Thyroid gland (tissue), 4 donors: ENCODE measurements at regions not wholly inside any gene's neighbourhood (a gene's known extent, or its start where the extent isn't known, plus 50 kb on each side); places are given as distances from the start of the nearest gene placed in this dataset.

ENCODE experiments used
- DNase-seq, 2 donors: peaks; one replicate each; pipeline ENCODE4 v3.0.0-alpha.2; 2019
- H3K27ac ChIP-seq, 3 donors: fragments of 200-600 bp; sonication (generic); 1 replicate in 2 of 3; 2 replicates in 1 of 3; pipeline ENCODE4 v1.5.1; 2016 to 2019; ENCODE audit warnings: mild to moderate bottlenecking in 1 of 3, moderate library complexity in 1 of 3
- H3K27me3 ChIP-seq: fragments of 200-600 bp; sonication (generic); one replicate; pipeline ENCODE4 v1.5.1; 2019
- H3K36me3 ChIP-seq, 2 donors: fragments of 200-600 bp; sonication (generic); one replicate each; pipeline ENCODE4 v1.5.1; 2016 to 2019
- H3K4me1 ChIP-seq, 2 donors: fragments of 200-600 bp; sonication (generic); one replicate each; pipeline ENCODE4 v1.5.1; 2017 to 2019
- H3K4me3 ChIP-seq, 3 donors: fragments of 200-600 bp; sonication (generic); replicated peaks in 1 of 3; 1 replicate in 2 of 3; 2 replicates in 1 of 3; pipeline ENCODE4 v1.5.1; 2016; ENCODE audit warnings: mild to moderate bottlenecking in 1 of 3
- H3K9me3 ChIP-seq: fragments of 200-600 bp; sonication (generic); one replicate; pipeline ENCODE4 v1.5.1; 2017
- POLR2A ChIP-seq, 2 donors: fragments of 450-650 bp; IDR thresholded peaks; one replicate each; pipeline ENCODE4 v1.6.1; 2017; ENCODE audit warnings: antibody characterized with exemption in 2 of 2, mild to moderate bottlenecking in 2 of 2, moderate library complexity in 1 of 2
- WGBS, 2 donors: methylation state at CpG; one replicate each; pipeline ENCODE4 v1.1.5; 2017; 5-methylcytosine and 5-hydroxymethylcytosine counted together
- intact Hi-C: fragments of 100-400 bp; cut with DNase I; formaldehyde crosslinking; loops from one replicate; pipeline ENCODE4 v1.15.1; 2023
- TF ChIP-seq, protein P1 (sequence below), 6 experiments: fragments of 200-600 bp in 3 of 6; fragments of 450-650 bp in 3 of 6; sonication (generic) in 3 of 6; IDR thresholded peaks; one replicate each; pipeline ENCODE4 v1.5.1; 2016 to 2019; ENCODE audit warnings: antibody characterized with exemption in 6 of 6, mild to moderate bottlenecking in 2 of 6, inconsistent platforms in 1 of 6, moderate library complexity in 1 of 6

DNA sequence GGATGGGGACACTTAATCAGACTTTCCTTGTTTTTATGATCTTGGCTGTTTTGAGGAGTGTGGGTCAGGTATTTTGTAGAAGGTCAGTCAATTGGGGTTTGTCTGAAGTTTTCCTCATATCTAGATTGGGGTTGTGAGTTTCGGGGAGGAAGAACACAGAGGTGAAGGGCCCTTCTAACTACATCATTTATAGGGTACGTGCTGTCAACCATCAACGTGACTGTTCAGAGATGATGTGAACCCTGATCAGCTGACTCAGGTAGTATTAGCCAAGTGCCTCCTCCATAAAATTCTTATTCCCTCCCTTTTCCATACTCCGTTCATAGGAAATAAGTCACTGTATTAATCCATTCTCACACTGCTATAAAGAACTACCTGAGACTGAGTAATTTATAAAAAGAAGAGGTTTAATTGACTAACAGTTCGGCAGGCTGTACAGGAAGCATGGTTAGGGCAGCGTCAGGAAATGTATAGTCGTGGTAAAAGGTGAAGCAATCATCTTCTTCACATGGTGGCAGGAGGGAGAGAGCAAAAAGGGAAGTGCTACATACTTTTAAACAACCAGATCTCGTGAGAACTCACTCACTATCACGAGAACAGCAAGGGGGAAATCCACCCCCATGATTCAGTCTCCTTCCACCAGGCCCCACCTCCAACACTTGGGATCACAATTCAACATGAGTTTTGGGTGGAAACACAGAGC lies 547.1 kb upstream of the LINC00305 start:
- no peaks in the 10 kb centered on the region for H3K36me3 ChIP-seq
- 80 to 82% methylated on average over 9 of the region's 9 CpGs for WGBS, 2 donors
- H3K9me3 ChIP-seq: no peaks in the 10 kb centered on the region
- H3K4me1 ChIP-seq: no peaks in the 10 kb centered on the region
- no peak overlapping the region for H3K4me3 ChIP-seq
- intact Hi-C loops: no loop called here
- no peak for TF ChIP-seq POLR2A (IDR thresholded peaks at IDR 0.05)
- TF ChIP-seq, protein P1, sequence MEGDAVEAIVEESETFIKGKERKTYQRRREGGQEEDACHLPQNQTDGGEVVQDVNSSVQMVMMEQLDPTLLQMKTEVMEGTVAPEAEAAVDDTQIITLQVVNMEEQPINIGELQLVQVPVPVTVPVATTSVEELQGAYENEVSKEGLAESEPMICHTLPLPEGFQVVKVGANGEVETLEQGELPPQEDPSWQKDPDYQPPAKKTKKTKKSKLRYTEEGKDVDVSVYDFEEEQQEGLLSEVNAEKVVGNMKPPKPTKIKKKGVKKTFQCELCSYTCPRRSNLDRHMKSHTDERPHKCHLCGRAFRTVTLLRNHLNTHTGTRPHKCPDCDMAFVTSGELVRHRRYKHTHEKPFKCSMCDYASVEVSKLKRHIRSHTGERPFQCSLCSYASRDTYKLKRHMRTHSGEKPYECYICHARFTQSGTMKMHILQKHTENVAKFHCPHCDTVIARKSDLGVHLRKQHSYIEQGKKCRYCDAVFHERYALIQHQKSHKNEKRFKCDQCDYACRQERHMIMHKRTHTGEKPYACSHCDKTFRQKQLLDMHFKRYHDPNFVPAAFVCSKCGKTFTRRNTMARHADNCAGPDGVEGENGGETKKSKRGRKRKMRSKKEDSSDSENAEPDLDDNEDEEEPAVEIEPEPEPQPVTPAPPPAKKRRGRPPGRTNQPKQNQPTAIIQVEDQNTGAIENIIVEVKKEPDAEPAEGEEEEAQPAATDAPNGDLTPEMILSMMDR (IDR thresholded peaks at IDR 0.05): no peak
- no peak for DNase-seq
- H3K27me3 ChIP-seq: no peaks in the 10 kb centered on the region
- no peak overlapping the region for H3K27ac ChIP-seq

DNA sequence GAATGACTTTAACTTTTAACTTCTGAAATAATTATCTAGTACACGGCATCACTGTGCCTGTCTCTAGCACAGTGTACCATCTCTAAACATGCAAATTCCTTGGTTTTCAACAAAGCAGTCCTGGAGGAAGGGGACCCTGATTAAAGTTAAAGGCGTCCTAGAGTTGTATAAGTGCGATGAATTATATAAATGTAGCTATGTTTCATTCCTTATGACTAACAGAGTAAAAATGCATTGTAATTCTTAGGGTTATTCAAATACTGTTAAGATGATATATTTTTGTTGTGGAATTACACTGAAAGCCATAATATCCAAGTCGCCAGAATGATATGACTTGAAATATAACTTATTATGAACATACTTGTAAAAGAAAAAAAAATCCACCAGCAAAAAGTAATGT lies 544.9 kb upstream of the LINC00305 start:
- intact Hi-C loops: no loop called here
- 67 to 69% methylated on average over 4 of the region's 4 CpGs for WGBS, 2 donors
- no peak for DNase-seq

DNA sequence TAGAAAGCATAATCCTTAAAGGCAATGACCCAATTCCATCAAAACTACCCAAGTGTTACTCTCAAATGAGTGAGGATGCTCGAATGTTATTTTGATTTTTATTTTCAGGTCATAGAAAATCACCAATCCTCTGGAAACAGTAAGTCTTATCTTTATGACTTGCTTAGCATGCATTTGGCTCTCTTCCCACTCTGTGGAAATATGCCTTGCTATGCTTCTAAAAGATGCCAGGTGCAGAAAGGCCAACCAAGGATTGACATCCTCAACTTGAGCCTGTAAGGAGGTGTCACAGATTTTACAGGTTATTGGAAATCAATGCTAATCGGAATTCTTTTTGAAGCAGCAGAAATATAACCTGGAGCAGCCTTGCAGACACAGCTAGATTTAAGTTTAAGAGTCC lies 543.9 kb upstream of the LINC00305 start:
- H3K27ac ChIP-seq: no peak overlapping the region
- H3K9me3 ChIP-seq: no peaks in the 10 kb centered on the region
- no peak for TF ChIP-seq POLR2A (IDR thresholded peaks at IDR 0.05)
- TF ChIP-seq, protein P1 (IDR thresholded peaks at IDR 0.05): no peak
- H3K4me3 ChIP-seq: no peak overlapping the region
- intact Hi-C loops: no loop called here
- no peaks in the 10 kb centered on the region for H3K27me3 ChIP-seq
- DNase-seq: no peak
- 85 to 90% methylated on average over 2 of the region's 2 CpGs for WGBS, 2 donors
- no peaks in the 10 kb centered on the region for H3K36me3 ChIP-seq
- no peaks in the 10 kb centered on the region for H3K4me1 ChIP-seq

More for the DNA sequence above, 544.9 kb upstream of the LINC00305 start:
- H3K27me3 ChIP-seq: no peaks in the 10 kb centered on the region
- no peaks in the 10 kb centered on the region for H3K4me1 ChIP-seq
- H3K27ac ChIP-seq: no peak overlapping the region
- no peak for TF ChIP-seq POLR2A (IDR thresholded peaks at IDR 0.05)
- TF ChIP-seq, protein P1 (IDR thresholded peaks at IDR 0.05): no peak
- H3K4me3 ChIP-seq: no peak overlapping the region
- no peaks in the 10 kb centered on the region for H3K36me3 ChIP-seq
- H3K9me3 ChIP-seq: no peaks in the 10 kb centered on the region

GRCh38 chr18:64679121-64679520 lies 530.2 kb upstream of the LINC00305 start:
- Histone ChIP-seq H3K9me3 (no peaks in the 10 kb centered on the region), H3K4me1 (no peaks in the 10 kb centered on the region), H3K36me3 (no peaks in the 10 kb centered on the region), H3K27ac (no peak overlapping the region), H3K4me3 (no peak overlapping the region), H3K27me3 (no peaks in the 10 kb centered on the region)
- 58 to 66% methylated on average over 2 of the region's 2 CpGs for WGBS, 2 donors
- no peak for DNase-seq
- intact Hi-C loops: no loop called here
- TF ChIP-seq, protein P1 (IDR thresholded peaks at IDR 0.05): no peak
- no peak for TF ChIP-seq POLR2A (IDR thresholded peaks at IDR 0.05)

DNA sequence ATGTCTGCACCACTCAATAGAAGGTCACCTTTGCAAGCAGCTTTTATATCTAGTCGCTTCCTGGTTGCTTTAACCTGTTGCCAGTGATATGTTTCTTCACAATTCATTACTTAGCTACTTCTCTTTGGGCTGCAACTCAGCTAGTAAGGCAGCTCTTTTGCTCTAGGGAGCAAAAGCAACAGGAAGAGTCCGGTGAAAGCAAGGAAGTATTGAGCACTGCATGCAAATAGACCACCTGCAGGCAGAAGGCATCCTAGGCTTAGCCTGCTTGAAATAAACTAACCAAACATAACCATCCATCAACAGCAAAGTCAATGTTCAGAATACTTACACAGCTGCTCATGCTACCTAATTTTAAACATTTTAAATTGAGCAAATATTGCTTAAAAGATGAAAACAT lies 529.2 kb upstream of the LINC00305 start:
- no peaks in the 10 kb centered on the region for H3K9me3 ChIP-seq
- 51 to 52% methylated on average over 2 of the region's 2 CpGs for WGBS, 2 donors
- no peak for DNase-seq
- H3K4me1 ChIP-seq: no peaks in the 10 kb centered on the region
- H3K27me3 ChIP-seq: no peaks in the 10 kb centered on the region
- H3K27ac ChIP-seq: no peak overlapping the region
- no peak overlapping the region for H3K4me3 ChIP-seq
- no peaks in the 10 kb centered on the region for H3K36me3 ChIP-seq
- intact Hi-C loops: no loop called here
- no peak for TF ChIP-seq POLR2A (IDR thresholded peaks at IDR 0.05)
- TF ChIP-seq, protein P1 (IDR thresholded peaks at IDR 0.05): no peak
